NB4 (cell line): ENCODE measurements at regions not wholly inside any gene's neighbourhood (a gene's known extent, or its start where the extent isn't known, plus 50 kb on each side); places are given as distances from the start of the nearest gene placed in this dataset.

Source experiments
- DNase-seq: peaks from one replicate; pipeline ENCODE4 v3.0.0; 2010; ENCODE audit warnings: low read depth
- H3K4me3 ChIP-seq: one replicate; pipeline ENCODE4 v1.5.1; 2011; ENCODE audit warnings: mild to moderate bottlenecking, low read depth, low read length, moderate library complexity
- MYC ChIP-seq: IDR thresholded peaks from 2 replicates; pipeline ENCODE4 v1.6.1; 2011; ENCODE audit warnings: low read depth, low read length
- POLR2A ChIP-seq: IDR thresholded peaks from 2 replicates; pipeline ENCODE4 v1.6.1; 2011; ENCODE audit warnings: mild to moderate bottlenecking; ENCODE audit not compliant: insufficient read length; ENCODE audit errors: extremely low read depth
- TF ChIP-seq, protein P1 (sequence below): IDR thresholded peaks from one replicate; pipeline ENCODE4 v1.5.1; 2012; ENCODE audit warnings: low read depth, low read length
- TF ChIP-seq, protein P2 (sequence below): IDR thresholded peaks from 2 replicates; pipeline ENCODE4 v1.6.1; 2011; ENCODE audit warnings: low read depth, low read length

DNA sequence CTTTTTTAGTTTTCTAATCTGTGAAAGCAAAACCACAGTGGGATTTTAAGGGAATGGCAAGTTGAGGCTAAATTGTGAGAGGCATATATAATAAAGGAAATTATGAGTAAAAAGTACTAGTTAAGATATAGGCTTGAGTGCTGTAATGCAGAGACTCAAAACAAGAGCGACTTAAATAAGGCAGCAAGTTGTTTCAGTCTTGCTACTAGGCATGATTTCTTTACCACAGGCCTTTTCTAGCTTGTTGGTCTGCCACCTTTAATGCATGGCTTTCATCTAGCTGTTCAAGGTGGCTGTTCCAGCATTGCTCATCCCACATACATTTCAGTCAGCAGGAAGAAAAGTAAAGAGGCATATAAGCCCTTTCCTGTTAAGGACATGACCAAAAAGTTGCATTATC is 427.9 kb upstream of the ADAMTSL1 start:
- TF ChIP-seq, protein P1, sequence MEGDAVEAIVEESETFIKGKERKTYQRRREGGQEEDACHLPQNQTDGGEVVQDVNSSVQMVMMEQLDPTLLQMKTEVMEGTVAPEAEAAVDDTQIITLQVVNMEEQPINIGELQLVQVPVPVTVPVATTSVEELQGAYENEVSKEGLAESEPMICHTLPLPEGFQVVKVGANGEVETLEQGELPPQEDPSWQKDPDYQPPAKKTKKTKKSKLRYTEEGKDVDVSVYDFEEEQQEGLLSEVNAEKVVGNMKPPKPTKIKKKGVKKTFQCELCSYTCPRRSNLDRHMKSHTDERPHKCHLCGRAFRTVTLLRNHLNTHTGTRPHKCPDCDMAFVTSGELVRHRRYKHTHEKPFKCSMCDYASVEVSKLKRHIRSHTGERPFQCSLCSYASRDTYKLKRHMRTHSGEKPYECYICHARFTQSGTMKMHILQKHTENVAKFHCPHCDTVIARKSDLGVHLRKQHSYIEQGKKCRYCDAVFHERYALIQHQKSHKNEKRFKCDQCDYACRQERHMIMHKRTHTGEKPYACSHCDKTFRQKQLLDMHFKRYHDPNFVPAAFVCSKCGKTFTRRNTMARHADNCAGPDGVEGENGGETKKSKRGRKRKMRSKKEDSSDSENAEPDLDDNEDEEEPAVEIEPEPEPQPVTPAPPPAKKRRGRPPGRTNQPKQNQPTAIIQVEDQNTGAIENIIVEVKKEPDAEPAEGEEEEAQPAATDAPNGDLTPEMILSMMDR: no peak
- TF ChIP-seq POLR2A: no peak
- TF ChIP-seq, protein P2, sequence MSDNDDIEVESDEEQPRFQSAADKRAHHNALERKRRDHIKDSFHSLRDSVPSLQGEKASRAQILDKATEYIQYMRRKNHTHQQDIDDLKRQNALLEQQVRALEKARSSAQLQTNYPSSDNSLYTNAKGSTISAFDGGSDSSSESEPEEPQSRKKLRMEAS: no peak
- no peak for TF ChIP-seq MYC
- no peak overlapping the region for H3K4me3 ChIP-seq
- DNase-seq: no peak

DNA sequence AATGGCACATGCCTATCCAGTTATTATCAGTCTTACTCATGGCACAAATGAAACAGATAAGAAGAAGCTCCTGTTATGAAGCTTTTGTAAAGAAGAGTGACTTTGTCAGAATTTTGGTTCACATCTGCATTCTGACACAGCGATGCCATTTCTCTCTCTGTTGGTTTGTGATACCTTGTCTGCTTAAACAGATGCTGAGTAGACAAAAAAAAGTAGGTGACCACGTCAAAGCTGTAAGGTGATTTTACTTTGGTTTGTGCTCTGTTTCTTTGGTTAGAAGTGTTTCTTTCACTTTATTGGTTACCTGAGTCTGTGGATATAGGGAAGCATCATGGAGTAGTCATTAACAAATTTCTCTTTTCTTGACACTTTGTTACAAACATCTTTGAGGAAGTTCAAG is 422.3 kb upstream of the ADAMTSL1 start:
- DNase-seq: no peak
- TF ChIP-seq POLR2A: no peak
- TF ChIP-seq, protein P2: no peak
- TF ChIP-seq, protein P1: no peak
- no peak for TF ChIP-seq MYC
- H3K4me3 ChIP-seq: no peak overlapping the region

DNA sequence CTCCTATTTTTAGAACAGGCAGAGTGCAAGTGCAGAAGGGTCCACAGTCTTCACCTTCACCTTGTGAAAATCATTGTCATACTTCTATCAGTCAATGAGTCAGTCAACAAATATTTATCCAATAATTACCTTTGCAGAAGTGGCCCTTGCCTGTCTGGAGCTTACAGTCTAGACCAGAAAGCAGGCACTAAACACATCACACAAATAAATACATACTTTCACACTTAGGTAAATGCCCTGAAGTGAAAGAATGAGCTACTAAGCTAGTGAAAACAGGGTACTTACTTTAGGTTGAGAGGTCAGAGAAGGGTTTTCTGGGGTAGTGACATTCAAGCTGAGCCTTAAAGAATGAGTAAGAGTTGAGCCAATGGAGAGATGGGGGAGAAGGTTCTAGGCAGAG is 421.9 kb upstream of the ADAMTSL1 start:
- TF ChIP-seq, protein P1: no peak
- TF ChIP-seq, protein P2: no peak
- TF ChIP-seq MYC: no peak
- no peak for TF ChIP-seq POLR2A
- no peak for DNase-seq
- no peak overlapping the region for H3K4me3 ChIP-seq

DNA sequence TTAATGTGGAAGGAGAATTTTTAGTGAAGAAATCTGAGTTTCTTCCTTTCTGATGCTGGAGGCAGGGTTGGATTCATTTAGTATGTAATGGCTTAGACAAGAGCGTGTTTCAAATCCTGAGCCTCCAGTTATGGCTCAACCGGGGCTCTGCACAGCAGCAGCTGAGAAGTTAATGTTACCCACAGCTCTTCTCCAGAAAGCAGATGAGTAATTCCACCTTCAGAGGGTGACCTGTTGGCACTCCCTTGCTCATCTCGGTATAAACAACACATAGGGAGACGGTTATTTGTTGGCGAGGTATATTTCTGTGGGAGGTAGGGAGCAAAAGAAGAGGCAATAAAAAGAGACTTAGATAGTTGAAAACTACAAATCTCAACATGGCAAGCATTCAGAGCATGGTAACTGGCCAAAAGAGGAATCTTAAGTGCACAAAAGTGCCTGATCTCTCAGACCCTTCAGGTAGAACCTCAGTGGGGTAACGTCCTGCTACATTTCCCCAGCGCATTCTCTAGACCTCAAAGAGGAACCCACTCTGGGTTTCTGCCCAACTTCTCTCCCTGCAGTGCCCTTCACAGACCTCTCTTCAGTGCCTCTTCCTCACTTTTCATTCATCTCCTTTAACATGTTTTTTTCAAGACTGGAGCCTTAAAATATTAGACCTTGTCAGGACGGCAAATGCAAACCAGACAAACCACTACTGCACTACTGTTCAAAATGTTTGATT is 417.5 kb upstream of the ADAMTSL1 start:
- no peak for DNase-seq
- no peak for TF ChIP-seq POLR2A
- no peak overlapping the region for H3K4me3 ChIP-seq

DNA sequence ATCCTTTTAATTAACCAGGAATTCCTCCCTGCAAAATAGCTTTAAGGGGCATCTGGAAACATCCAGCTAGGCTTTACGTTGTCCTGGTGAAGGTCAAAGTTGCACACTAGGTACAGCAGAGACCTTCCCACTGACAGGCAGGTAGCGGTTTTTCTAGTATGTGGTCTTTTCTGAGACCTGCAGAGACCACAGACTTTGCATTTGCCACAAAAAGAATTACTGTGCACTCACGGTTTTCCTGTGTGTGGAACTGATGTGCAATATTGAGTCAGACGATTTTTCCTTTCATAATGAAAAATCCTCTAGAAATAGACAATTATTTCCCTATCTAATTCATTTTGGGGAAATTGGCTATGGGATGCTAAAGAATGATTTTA is 417.0 kb upstream of the ADAMTSL1 start:
- no peak overlapping the region for H3K4me3 ChIP-seq
- no peak for DNase-seq
- TF ChIP-seq MYC (no peak), POLR2A (no peak)
- TF ChIP-seq, protein P1: no peak
- TF ChIP-seq, protein P2: no peak

DNA sequence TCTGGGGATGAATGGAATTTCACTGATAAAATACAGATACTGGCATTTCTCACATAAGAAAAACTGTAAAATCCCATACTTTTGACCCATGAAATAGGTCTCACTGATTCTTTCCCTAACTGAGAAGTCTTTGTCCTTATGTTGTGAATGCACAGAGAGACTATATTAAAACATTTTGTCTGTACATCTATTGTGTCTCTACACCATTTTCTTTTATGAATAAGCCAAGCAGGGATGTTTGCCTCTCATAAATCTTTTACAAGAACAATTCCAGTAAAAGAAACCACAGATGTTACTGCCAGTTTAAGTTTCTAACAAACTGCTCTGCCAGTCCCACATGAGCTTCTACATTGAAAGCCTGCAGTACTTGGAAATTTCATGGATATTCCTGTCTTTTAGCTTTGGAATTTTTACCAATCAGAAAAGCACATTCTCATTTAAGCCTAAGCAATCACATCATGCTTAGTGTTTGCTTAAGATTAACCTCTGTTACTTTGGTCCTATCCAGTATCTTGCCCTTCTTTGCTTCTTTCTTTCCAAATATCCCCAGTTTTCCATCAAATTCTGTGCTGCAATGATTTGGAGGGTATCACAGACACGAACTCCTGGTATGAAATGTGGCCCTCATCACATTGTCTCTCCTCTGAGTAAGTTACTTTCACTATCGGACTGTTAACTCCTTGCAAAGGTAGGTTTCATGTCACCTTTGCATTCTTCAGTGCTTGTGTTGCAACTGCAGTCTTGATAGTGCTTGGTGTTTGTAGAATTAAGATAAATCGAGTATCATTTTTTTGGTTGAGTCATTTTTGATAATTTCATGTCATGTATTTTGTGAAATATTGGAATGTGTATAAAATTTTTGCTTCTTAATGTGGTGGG is 415.1 kb upstream of the ADAMTSL1 start:
- DNase-seq: no peak
- TF ChIP-seq, protein P2: no peak
- TF ChIP-seq POLR2A: no peak
- TF ChIP-seq, protein P1: no peak
- no peak for TF ChIP-seq MYC
- H3K4me3 ChIP-seq: no peak overlapping the region
